HG03097 (cell line): ENCODE measurements at regions not wholly inside any gene's neighbourhood (a gene's known extent, or its start where the extent isn't known, plus 50 kb on each side); places are given as distances from the start of the nearest gene placed in this dataset.

Experiments used
- ATAC-seq: cut with Tn5 transposase; IDR thresholded peaks from one replicate; pipeline ENCODE4 v1.9.1; 2021; ENCODE audit not compliant: unreplicated experiment, low FRiP score

GRCh38 chr10:31587691-31588090, 268.7 kb downstream of the ZEB1 start:
- no peak for ATAC-seq

- ATAC-seq: no peak
Measured at GRCh38 chr10:31586723-31587638, 268.0 kb downstream of the ZEB1 start.

GRCh38 chr10:31584876-31585275, 265.9 kb downstream of the ZEB1 start:
- ATAC-seq: no peak

- no peak for ATAC-seq
Measured at GRCh38 chr10:31584098-31584631, 265.1 kb downstream of the ZEB1 start.

GRCh38 chr10:31583293-31583692, 264.3 kb downstream of the ZEB1 start:
- ATAC-seq: no peak

GRCh38 chr10:31582365-31583052, 263.5 kb downstream of the ZEB1 start:
- no peak for ATAC-seq

- no peak for ATAC-seq
Measured at GRCh38 chr10:31581741-31582323, 262.8 kb downstream of the ZEB1 start.

GRCh38 chr10:31580646-31581045, 261.6 kb downstream of the ZEB1 start:
- no peak for ATAC-seq
